GM23338 (cell line): ENCODE measurements at regions not wholly inside any gene's neighbourhood (a gene's known extent, or its start where the extent isn't known, plus 50 kb on each side); places are given as distances from the start of the nearest gene placed in this dataset.

Source experiments
- ATAC-seq: fragments of 200-7000 bp; cut with Tn5 transposase; 3 replicates; pipeline ENCODE4 v1.9.1; 2020
- DNase-seq: peaks from one replicate; pipeline ENCODE4 v3.0.0-alpha.2; 2015; ENCODE audit warnings: low spot score
- H2AFZ ChIP-seq: fragments of 200-600 bp; sonication (generic); 2 replicates; pipeline ENCODE4 v1.8.0; 2016; ENCODE audit warnings: antibody characterized with exemption, mild to moderate bottlenecking, moderate library complexity
- H3F3A ChIP-seq: fragments of 200-600 bp; sonication (generic); replicated peaks from 2 replicates; pipeline ENCODE4 v1.8.0; 2017; ENCODE audit warnings: antibody characterized with exemption, mixed run types, low read depth
- H3K27ac ChIP-seq: fragments of 200-600 bp; sonication (generic); 2 replicates; pipeline ENCODE4 v1.6.1; 2016; ENCODE audit warnings: low read depth
- H3K27me3 ChIP-seq: fragments of 200-600 bp; sonication (generic); 2 replicates; pipeline ENCODE4 v1.8.0; 2016; ENCODE audit warnings: mild to moderate bottlenecking, mixed run types, moderate library complexity; ENCODE audit not compliant: insufficient read depth
- H3K36me3 ChIP-seq: fragments of 200-600 bp; sonication (generic); 2 replicates; pipeline ENCODE4 v1.8.0; 2016; ENCODE audit warnings: mild to moderate bottlenecking; ENCODE audit not compliant: insufficient read depth
- H3K4me1 ChIP-seq: fragments of 200-600 bp; sonication (generic); 2 replicates; pipeline ENCODE4 v1.8.0; 2016; ENCODE audit warnings: mild to moderate bottlenecking, moderate library complexity; ENCODE audit not compliant: insufficient read depth
- H3K4me2 ChIP-seq: fragments of 200-600 bp; sonication (generic); 2 replicates; pipeline ENCODE4 v1.7.1; 2017; ENCODE audit warnings: mixed run types
- H3K4me3 ChIP-seq: fragments of 200-600 bp; sonication (generic); 2 replicates; pipeline ENCODE4 v1.6.1; 2016; ENCODE audit warnings: mixed run types
- H3K79me2 ChIP-seq: fragments of 200-600 bp; sonication (generic); replicated peaks from 2 replicates; pipeline ENCODE4 v1.8.0; 2017; ENCODE audit warnings: mild to moderate bottlenecking; ENCODE audit not compliant: insufficient read depth
- H3K9me2 ChIP-seq: fragments of 200-600 bp; sonication (generic); 2 replicates; pipeline ENCODE4 v1.8.0; 2017; ENCODE audit not compliant: insufficient read depth
- H4K20me1 ChIP-seq: fragments of 200-600 bp; sonication (generic); replicated peaks from 2 replicates; pipeline ENCODE4 v1.8.0; 2017; ENCODE audit warnings: mild to moderate bottlenecking; ENCODE audit not compliant: insufficient read depth
- H3K27ac Mint-ChIP-seq: 2 replicates; pipeline ENCODE4 v1.8.0; 2020; ENCODE audit warnings: inconsistent platforms, mild to moderate bottlenecking, moderate library complexity, mixed read lengths
- H3K27me3 Mint-ChIP-seq: 3 replicates; pipeline ENCODE4 v1.8.0; 2022; ENCODE audit warnings: low read depth, mild to moderate bottlenecking, moderate library complexity, mixed read lengths, inconsistent platforms; ENCODE audit not compliant: insufficient read depth, poor library complexity
- H3K36me3 Mint-ChIP-seq: 3 replicates; pipeline ENCODE4 v1.8.0; 2021; ENCODE audit warnings: low read depth, mild to moderate bottlenecking, inconsistent platforms, moderate library complexity, mixed read lengths
- H3K4me1 Mint-ChIP-seq: 3 replicates; pipeline ENCODE4 v1.8.0; 2020; ENCODE audit warnings: mild to moderate bottlenecking, inconsistent platforms, mixed read lengths
- H3K4me3 Mint-ChIP-seq: 3 replicates; pipeline ENCODE4 v1.8.0; 2021; ENCODE audit warnings: moderate library complexity, mild to moderate bottlenecking, inconsistent platforms, mixed read lengths
- H3K9me3 Mint-ChIP-seq: 3 replicates; pipeline ENCODE4 v1.8.0; 2020; ENCODE audit warnings: moderate library complexity, mild to moderate bottlenecking, inconsistent platforms, mixed read lengths
- CREB1 ChIP-seq: fragments of 250-450 bp; sonication (Bioruptor Pico); IDR thresholded peaks from 2 replicates; pipeline ENCODE4 v1.5.0; 2020; ENCODE audit warnings: low read depth, mild to moderate bottlenecking, moderate library complexity
- EZH2 ChIP-seq: fragments of 200-600 bp; sonication (generic); IDR thresholded peaks from one replicate; pipeline ENCODE4 v1.8.0; 2017; ENCODE audit warnings: antibody characterized with exemption, mild to moderate bottlenecking, low read depth; ENCODE audit not compliant: unreplicated experiment
- EZH2phosphoT487 ChIP-seq: fragments of 200-600 bp; sonication (generic); IDR thresholded peaks from one replicate; pipeline ENCODE4 v1.8.1; 2018; ENCODE audit warnings: antibody characterized with exemption; ENCODE audit not compliant: unreplicated experiment
- NANOG ChIP-seq: IDR thresholded peaks from 2 replicates; pipeline ENCODE4 v1.6.1; 2016; ENCODE audit warnings: antibody characterized with exemption, borderline replicate concordance
- POLR2AphosphoS5 ChIP-seq: IDR thresholded peaks from 2 replicates; pipeline ENCODE4 v1.6.1; 2016; ENCODE audit warnings: antibody characterized with exemption, low read depth
- STAT1 ChIP-seq: IDR thresholded peaks from one replicate; pipeline ENCODE4 v1.6.1; 2016; ENCODE audit warnings: antibody characterized with exemption; ENCODE audit not compliant: unreplicated experiment
- ZNF114 ChIP-seq: fragments of 250-450 bp; sonication (Bioruptor Pico); IDR thresholded peaks from 2 replicates; pipeline ENCODE4 v1.5.0; 2020; ENCODE audit warnings: mild to moderate bottlenecking, moderate library complexity
- TF ChIP-seq, protein P1 (sequence below): IDR thresholded peaks from one replicate; pipeline ENCODE4 v1.6.1; 2018; ENCODE audit warnings: antibody characterized with exemption; ENCODE audit not compliant: unreplicated experiment
- TF ChIP-seq, protein P2 (sequence below), 2 experiments: fragments of 200-600 bp in 1 of 2; sonication (generic) in 1 of 2; conservative IDR thresholded peaks; 2 replicates each; pipeline versions ENCODE4 v1.5.1 to v1.6.1; 2016 to 2017; ENCODE audit warnings: antibody characterized with exemption in 2 of 2, low read depth in 2 of 2, mild to moderate bottlenecking in 2 of 2, moderate library complexity in 1 of 2
- TF ChIP-seq, protein P3 (sequence below): IDR thresholded peaks from 2 replicates; pipeline ENCODE4 v1.6.1; 2016; ENCODE audit warnings: antibody characterized with exemption

GRCh38 chr9:7580568-7580967, 219.0 kb downstream of the DMAC1 start (continued):
- TF ChIP-seq, protein P1, sequence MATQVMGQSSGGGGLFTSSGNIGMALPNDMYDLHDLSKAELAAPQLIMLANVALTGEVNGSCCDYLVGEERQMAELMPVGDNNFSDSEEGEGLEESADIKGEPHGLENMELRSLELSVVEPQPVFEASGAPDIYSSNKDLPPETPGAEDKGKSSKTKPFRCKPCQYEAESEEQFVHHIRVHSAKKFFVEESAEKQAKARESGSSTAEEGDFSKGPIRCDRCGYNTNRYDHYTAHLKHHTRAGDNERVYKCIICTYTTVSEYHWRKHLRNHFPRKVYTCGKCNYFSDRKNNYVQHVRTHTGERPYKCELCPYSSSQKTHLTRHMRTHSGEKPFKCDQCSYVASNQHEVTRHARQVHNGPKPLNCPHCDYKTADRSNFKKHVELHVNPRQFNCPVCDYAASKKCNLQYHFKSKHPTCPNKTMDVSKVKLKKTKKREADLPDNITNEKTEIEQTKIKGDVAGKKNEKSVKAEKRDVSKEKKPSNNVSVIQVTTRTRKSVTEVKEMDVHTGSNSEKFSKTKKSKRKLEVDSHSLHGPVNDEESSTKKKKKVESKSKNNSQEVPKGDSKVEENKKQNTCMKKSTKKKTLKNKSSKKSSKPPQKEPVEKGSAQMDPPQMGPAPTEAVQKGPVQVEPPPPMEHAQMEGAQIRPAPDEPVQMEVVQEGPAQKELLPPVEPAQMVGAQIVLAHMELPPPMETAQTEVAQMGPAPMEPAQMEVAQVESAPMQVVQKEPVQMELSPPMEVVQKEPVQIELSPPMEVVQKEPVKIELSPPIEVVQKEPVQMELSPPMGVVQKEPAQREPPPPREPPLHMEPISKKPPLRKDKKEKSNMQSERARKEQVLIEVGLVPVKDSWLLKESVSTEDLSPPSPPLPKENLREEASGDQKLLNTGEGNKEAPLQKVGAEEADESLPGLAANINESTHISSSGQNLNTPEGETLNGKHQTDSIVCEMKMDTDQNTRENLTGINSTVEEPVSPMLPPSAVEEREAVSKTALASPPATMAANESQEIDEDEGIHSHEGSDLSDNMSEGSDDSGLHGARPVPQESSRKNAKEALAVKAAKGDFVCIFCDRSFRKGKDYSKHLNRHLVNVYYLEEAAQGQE: no peak
- TF ChIP-seq CREB1 (CRISPR knock-in tag) (no peak), EZH2phosphoT487 (no peak), NANOG (no peak), ZNF114 (CRISPR knock-in tag) (no peak), EZH2 (no peak)
- TF ChIP-seq, protein P2, sequence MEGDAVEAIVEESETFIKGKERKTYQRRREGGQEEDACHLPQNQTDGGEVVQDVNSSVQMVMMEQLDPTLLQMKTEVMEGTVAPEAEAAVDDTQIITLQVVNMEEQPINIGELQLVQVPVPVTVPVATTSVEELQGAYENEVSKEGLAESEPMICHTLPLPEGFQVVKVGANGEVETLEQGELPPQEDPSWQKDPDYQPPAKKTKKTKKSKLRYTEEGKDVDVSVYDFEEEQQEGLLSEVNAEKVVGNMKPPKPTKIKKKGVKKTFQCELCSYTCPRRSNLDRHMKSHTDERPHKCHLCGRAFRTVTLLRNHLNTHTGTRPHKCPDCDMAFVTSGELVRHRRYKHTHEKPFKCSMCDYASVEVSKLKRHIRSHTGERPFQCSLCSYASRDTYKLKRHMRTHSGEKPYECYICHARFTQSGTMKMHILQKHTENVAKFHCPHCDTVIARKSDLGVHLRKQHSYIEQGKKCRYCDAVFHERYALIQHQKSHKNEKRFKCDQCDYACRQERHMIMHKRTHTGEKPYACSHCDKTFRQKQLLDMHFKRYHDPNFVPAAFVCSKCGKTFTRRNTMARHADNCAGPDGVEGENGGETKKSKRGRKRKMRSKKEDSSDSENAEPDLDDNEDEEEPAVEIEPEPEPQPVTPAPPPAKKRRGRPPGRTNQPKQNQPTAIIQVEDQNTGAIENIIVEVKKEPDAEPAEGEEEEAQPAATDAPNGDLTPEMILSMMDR (conservative IDR thresholded peaks at IDR 0.05; ENCODE audit: low read depth in 2 of 2): no peak

DNA sequence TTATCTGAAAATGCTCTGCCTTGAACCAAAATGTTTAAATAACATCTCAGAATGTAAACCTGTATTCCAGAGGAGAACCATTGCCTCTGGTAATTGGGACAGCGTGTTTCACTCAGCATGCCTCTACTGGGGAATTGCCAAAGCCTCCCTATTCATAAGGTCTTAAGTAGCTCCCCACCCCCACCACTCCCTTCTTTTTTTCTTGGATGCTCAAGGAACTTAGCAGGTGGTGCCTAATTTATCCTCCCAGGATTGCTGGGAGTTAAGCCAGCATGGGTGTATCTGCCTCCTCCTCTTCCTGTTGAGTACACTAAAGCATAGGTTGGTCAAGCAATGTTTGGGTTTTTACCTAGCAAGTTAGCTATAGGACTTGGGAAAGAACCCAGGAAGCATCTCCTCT, 220.2 kb downstream of the DMAC1 start:
- Histone ChIP-seq H3K27me3 (no peaks in the 10 kb centered on the region), H3K79me2 (no peaks in the 10 kb centered on the region), H2AFZ (no peak overlapping the region), H3K9me2 (no peaks in the 10 kb centered on the region), H3K27ac (no peak overlapping the region), H3K4me2 (no peak overlapping the region), H3K4me1 (no peaks in the 10 kb centered on the region), H3F3A (no peaks in the 10 kb centered on the region), H3K4me3 (no peak overlapping the region), H4K20me1 (no peaks in the 10 kb centered on the region), H3K36me3 (no peaks in the 10 kb centered on the region)
- DNase-seq (peak; percentile 33), ATAC-seq (peak; percentile 51)
- TF ChIP-seq, protein P3, sequence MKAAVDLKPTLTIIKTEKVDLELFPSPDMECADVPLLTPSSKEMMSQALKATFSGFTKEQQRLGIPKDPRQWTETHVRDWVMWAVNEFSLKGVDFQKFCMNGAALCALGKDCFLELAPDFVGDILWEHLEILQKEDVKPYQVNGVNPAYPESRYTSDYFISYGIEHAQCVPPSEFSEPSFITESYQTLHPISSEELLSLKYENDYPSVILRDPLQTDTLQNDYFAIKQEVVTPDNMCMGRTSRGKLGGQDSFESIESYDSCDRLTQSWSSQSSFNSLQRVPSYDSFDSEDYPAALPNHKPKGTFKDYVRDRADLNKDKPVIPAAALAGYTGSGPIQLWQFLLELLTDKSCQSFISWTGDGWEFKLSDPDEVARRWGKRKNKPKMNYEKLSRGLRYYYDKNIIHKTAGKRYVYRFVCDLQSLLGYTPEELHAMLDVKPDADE: no peak
- TF ChIP-seq EZH2 (no peak), CREB1 (CRISPR knock-in tag) (no peak), STAT1 (no peak), POLR2AphosphoS5 (no peak)
- TF ChIP-seq, protein P2 (conservative IDR thresholded peaks at IDR 0.05; ENCODE audit: low read depth in 2 of 2): no peak
- Mint-ChIP-seq H3K27ac (no peak overlapping the region), H3K4me3 (no peak overlapping the region), H3K9me3 (no peaks in the 10 kb centered on the region; the same call in 1 of the 3 replicates), H3K36me3 (no peaks in the 10 kb centered on the region), H3K27me3 (peaks cover 4% of the 10 kb centered on the region), H3K4me1 (peaks cover 9% of the 10 kb centered on the region; the same call in 2 of the 3 replicates)
